GM12801 (cell line): ENCODE measurements at regions not wholly inside any gene's neighbourhood (a gene's known extent, or its start where the extent isn't known, plus 50 kb on each side); places are given as distances from the start of the nearest gene placed in this dataset.

Experiments used
- TF ChIP-seq, protein P1 (sequence below): IDR thresholded peaks from one replicate; pipeline ENCODE4 v1.5.1; 2011; ENCODE audit warnings: control low read depth; ENCODE audit not compliant: insufficient read length; ENCODE audit errors: extremely low read depth

DNA sequence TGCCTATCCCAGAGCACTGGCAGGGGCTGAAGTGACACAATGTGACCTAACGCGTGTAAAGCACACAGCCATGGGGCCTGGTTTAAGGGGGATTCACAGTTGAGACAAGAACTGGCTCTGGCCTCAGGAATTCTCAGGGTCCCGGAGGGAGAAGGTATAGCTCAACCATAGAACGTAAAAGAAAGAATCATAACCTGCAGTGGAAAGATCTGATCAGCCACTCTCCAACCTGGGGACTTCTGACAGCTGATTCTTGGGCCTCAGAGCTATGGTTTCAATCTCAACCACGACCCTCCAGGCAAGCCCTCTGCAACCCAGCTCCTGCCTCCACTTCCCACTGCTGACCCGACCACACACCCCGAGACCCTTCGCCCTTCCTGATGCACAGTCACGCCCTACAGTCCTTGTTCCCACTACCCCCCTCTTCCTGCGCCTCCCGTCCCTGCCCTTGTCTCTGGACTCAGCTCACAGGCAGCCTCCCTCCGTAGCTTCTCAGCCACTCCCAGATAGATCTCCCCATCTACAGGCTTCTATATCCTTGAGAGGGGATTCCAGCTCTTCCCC lies 245.2 kb downstream of the BUB3 start:
- TF ChIP-seq, protein P1, sequence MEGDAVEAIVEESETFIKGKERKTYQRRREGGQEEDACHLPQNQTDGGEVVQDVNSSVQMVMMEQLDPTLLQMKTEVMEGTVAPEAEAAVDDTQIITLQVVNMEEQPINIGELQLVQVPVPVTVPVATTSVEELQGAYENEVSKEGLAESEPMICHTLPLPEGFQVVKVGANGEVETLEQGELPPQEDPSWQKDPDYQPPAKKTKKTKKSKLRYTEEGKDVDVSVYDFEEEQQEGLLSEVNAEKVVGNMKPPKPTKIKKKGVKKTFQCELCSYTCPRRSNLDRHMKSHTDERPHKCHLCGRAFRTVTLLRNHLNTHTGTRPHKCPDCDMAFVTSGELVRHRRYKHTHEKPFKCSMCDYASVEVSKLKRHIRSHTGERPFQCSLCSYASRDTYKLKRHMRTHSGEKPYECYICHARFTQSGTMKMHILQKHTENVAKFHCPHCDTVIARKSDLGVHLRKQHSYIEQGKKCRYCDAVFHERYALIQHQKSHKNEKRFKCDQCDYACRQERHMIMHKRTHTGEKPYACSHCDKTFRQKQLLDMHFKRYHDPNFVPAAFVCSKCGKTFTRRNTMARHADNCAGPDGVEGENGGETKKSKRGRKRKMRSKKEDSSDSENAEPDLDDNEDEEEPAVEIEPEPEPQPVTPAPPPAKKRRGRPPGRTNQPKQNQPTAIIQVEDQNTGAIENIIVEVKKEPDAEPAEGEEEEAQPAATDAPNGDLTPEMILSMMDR: no peak

GRCh38 chr10:123402021-123402420 lies 247.8 kb downstream of the BUB3 start:
- TF ChIP-seq, protein P1: no peak

DNA sequence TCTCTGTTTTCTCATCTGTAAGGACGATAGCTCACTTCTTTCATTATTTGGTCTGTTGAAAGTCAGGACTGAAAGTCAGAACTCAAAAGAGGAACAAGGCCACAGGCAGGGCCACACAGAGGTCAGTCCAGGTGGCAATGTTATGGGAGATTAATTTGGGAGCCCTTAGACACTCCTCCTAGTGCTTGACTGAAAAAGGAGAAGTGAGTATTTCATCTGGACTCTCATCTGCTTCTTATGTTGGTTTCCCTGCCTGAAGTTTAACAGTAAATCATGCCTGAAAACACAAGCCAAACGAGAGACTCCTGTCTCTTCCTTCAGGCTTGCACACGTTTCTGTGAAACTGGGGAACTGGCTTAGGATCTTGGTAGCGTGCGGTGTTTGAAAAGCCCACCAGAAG lies 248.5 kb downstream of the BUB3 start:
- TF ChIP-seq, protein P1: no peak

DNA sequence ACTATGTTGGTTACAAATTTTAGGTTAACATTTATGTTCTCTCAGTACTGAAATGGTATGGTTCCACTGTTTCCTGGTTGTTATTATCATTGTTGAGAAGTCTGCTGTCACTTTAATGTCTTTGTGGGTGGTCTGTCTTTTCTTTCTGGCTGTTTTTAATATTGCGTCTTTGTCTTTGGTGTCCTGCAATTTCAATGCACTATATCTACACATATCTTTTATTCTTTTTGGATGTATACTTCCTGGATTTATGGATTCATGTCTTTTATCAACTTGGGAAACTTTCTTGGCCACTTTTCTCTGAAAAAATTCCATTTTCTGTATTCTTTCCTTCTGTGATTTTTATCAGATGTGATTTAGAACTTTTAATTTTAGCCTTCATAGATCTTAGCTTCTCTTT lies 250.2 kb downstream of the BUB3 start:
- TF ChIP-seq, protein P1: no peak

- TF ChIP-seq, protein P1: no peak
These were observed 254.5 kb downstream of the BUB3 start for GRCh38 chr10:123408660-123409059.

DNA sequence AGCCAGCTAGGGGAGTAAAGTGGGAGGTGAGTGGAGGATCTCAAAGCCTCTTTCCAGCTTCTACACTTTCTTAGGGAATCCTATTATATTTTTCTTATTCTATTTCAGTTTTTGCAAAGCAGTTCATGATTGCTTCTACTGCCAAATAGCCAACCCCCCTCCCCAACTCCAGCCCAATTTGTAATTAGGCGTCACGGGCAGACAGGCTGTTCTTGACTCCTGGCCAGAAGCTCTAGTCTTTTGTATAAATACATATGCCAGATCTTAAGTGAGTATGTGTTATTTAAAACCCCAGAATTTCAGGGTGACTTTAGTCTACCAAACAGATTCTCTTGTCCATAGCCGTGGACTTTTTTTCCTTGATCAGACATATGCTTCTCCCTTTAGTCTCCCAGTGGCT lies 255.2 kb downstream of the BUB3 start:
- TF ChIP-seq, protein P1: no peak

- TF ChIP-seq, protein P1: no peak
These were observed 255.7 kb downstream of the BUB3 start for GRCh38 chr10:123409884-123410283.
